B cell (primary cell): ENCODE measurements at regions not wholly inside any gene's neighbourhood (a gene's known extent, or its start where the extent isn't known, plus 50 kb on each side); places are given as distances from the start of the nearest gene placed in this dataset.

Experiments used
- ATAC-seq: fragments of 200-7000 bp; cut with Tn5 transposase; one replicate; pipeline ENCODE4 v1.10.0; 2021; ENCODE audit warnings: low read depth, mild to moderate bottlenecking, moderate number of reproducible peaks, moderate library complexity
- CTCF ChIA-PET: fragments of 350-600 bp; sonication (Branson Sonifier 250); formaldehyde crosslinking; loops from one replicate; lab custom pipeline; 2021; ENCODE audit warnings: antibody characterized with exemption, inconsistent platforms; lab: Charles Lee
- POLR2A ChIA-PET: fragments of 350-600 bp; sonication (Branson Sonifier 250); formaldehyde crosslinking; loops from one replicate; lab custom pipeline; 2021; ENCODE audit warnings: antibody characterized with exemption; lab: Charles Lee
- DNase-seq: peaks from one replicate; pipeline ENCODE4 v3.0.0; 2013
- H2AFZ ChIP-seq: 2 replicates; pipeline ENCODE4 v1.6.1; 2012; ENCODE audit warnings: mild to moderate bottlenecking, low read depth, low read length; ENCODE audit not compliant: insufficient read depth, poor library complexity, severe bottlenecking
- H3K27ac ChIP-seq, 2 donors: 1 replicate in 1 of 2; 2 replicates in 1 of 2; pipeline ENCODE4 v1.5.1; 2012 to 2013; ENCODE audit warnings: low read length in 2 of 2, mild to moderate bottlenecking in 2 of 2, moderate library complexity in 1 of 2
- H3K27me3 ChIP-seq, 4 experiments: fragments of 200-600 bp in 1 of 4; sonication (generic) in 1 of 4; replicated peaks in 1 of 4; 1 replicate in 2 of 4; 2 replicates in 2 of 4; pipeline versions ENCODE4 v1.6.1 to v1.7.0; 2013 to 2016; ENCODE audit warnings: low read length in 3 of 4, mild to moderate bottlenecking in 2 of 4, mixed read lengths in 1 of 4, moderate library complexity in 1 of 4; ENCODE audit not compliant: insufficient read depth in 4 of 4, control insufficient read depth in 3 of 4; ENCODE audit errors: control extremely low read depth in 1 of 4
- H3K36me3 ChIP-seq, 2 experiments: replicated peaks in 1 of 2; 1 replicate in 1 of 2; 2 replicates in 1 of 2; pipeline versions ENCODE4 v1.6.1 to v1.7.1; 2013; ENCODE audit warnings: low read length in 1 of 2; ENCODE audit not compliant: insufficient read depth in 2 of 2, control insufficient read depth in 1 of 2; ENCODE audit errors: control extremely low read depth in 1 of 2, extremely low read depth in 1 of 2
- H3K4me1 ChIP-seq, 2 donors: fragments of 200-600 bp in 1 of 2; sonication (generic) in 1 of 2; 1 replicate in 1 of 2; 2 replicates in 1 of 2; pipeline versions ENCODE4 v1.5.1 to v1.6.1; 2013 to 2017; ENCODE audit warnings: low read length in 2 of 2; ENCODE audit not compliant: control insufficient read depth in 2 of 2, insufficient read depth in 2 of 2
- H3K4me2 ChIP-seq: replicated peaks from 2 replicates; pipeline ENCODE3; 2012; ENCODE audit warnings: mild to moderate bottlenecking, low read depth, low read length; ENCODE audit not compliant: poor library complexity, severe bottlenecking
- H3K4me3 ChIP-seq, 5 experiments: fragments of 200-600 bp in 1 of 5; sonication (generic) in 1 of 5; 1 replicate in 3 of 5; 2 replicates in 2 of 5; pipeline versions ENCODE4 v1.5.1 to v1.7.0; 2011 to 2016; ENCODE audit warnings: low read length in 4 of 5, mild to moderate bottlenecking in 4 of 5, low read depth in 2 of 5, control low read depth in 1 of 5, moderate library complexity in 1 of 5; ENCODE audit not compliant: insufficient read depth in 1 of 5; ENCODE audit errors: control extremely low read depth in 1 of 5, extremely low read depth in 1 of 5
- H3K79me2 ChIP-seq: fragments of 200-600 bp; sonication (generic); one replicate; pipeline ENCODE4 v1.6.0; 2016; ENCODE audit warnings: low read length; ENCODE audit not compliant: control insufficient read depth, insufficient read depth
- H3K9ac ChIP-seq: fragments of 200-600 bp; sonication (generic); 2 replicates; pipeline ENCODE4 v1.6.1; 2017; ENCODE audit warnings: mild to moderate bottlenecking, low read length, moderate library complexity
- H3K9me3 ChIP-seq, 3 donors: one replicate each; pipeline versions ENCODE4 v1.6.1 to v1.7.1; 2013; ENCODE audit warnings: low read length in 2 of 3; ENCODE audit not compliant: control insufficient read depth in 2 of 3, insufficient read depth in 1 of 3; ENCODE audit errors: control extremely low read depth in 1 of 3
- H4K20me1 ChIP-seq: 2 replicates; pipeline ENCODE4 v1.6.0; 2012; ENCODE audit warnings: mild to moderate bottlenecking, low read length; ENCODE audit not compliant: insufficient read depth, control insufficient read depth, poor library complexity, severe bottlenecking
- H3K27ac Mint-ChIP-seq: one replicate; pipeline ENCODE4 v1.8.0; 2021; ENCODE audit warnings: mixed read lengths
- H3K27me3 Mint-ChIP-seq: one replicate; pipeline ENCODE4 v1.8.0; 2021; ENCODE audit warnings: mixed read lengths
- H3K4me1 Mint-ChIP-seq: one replicate; pipeline ENCODE4 v1.8.0; 2021; ENCODE audit warnings: mixed read lengths
- H3K4me3 Mint-ChIP-seq: one replicate; pipeline ENCODE4 v1.8.0; 2021; ENCODE audit warnings: mixed read lengths
- H3K9me3 Mint-ChIP-seq: one replicate; pipeline ENCODE4 v1.8.0; 2022; ENCODE audit warnings: mixed read lengths; ENCODE audit not compliant: insufficient read depth
- CTCF ChIP-seq: fragments of 200-600 bp; IDR thresholded peaks from one replicate; pipeline ENCODE4 v1.8.0; 2022; ENCODE audit warnings: antibody characterized with exemption, mild to moderate bottlenecking
- EZH2 ChIP-seq: IDR thresholded peaks from 2 replicates; pipeline ENCODE4 v1.6.1; 2012; ENCODE audit warnings: borderline replicate concordance, low read depth, mild to moderate bottlenecking, moderate library complexity, low read length; ENCODE audit not compliant: insufficient read depth, poor library complexity, severe bottlenecking
- WGBS: methylation state at CpG from one replicate; pipeline ENCODE4 v1.1.5; 2013; ENCODE audit warnings: missing lambda C conversion rate; ENCODE audit not compliant: insufficient coverage; 5-methylcytosine and 5-hydroxymethylcytosine counted together
- intact Hi-C: fragments of 100-400 bp; cut with micrococcal nuclease; formaldehyde crosslinking; loops from one replicate; pipeline ENCODE4 v1.10.0; 2022

- intact Hi-C loops, result no loop called here
- ChIA-PET POLR2A (no interaction called here), CTCF (no interaction called here)
- no peaks in the 10 kb centered on the region for H3K79me2 ChIP-seq
- Mint-ChIP-seq H3K27me3 (peaks cover 60% of the 10 kb centered on the region), H3K4me3 (no peak overlapping the region), H3K9me3 (no peaks in the 10 kb centered on the region), H3K27ac (no peak overlapping the region), H3K4me1 (peaks cover 12% of the 10 kb centered on the region)
- TF ChIP-seq EZH2, result no peak
- no peak for TF ChIP-seq CTCF
- peaks cover 13 to 15% of the 10 kb centered on the region in 2 donors for H3K4me1 ChIP-seq
- H3K4me2 ChIP-seq, result no peak overlapping the region
- no peak overlapping the region for H3K27ac ChIP-seq
- DNase-seq, result no peak
- H3K9me3 ChIP-seq, result no peaks in the 10 kb centered on the region
- no peaks in the 10 kb centered on the region for H3K36me3 ChIP-seq
- no peak overlapping the region for H3K4me3 ChIP-seq
- no peak for ATAC-seq
- no peaks in the 10 kb centered on the region for H4K20me1 ChIP-seq
- WGBS, result 100% methylated on average over 1 of the region's 1 CpG
- H3K27me3 ChIP-seq, result peaks cover 0 to 46% (median 22%) of the 10 kb centered on the region in 4 experiments
- H3K9ac ChIP-seq, result peak overlapping the region; percentile 9
- H2AFZ ChIP-seq, result no peak overlapping the region
Observed at GRCh38 chr2:8235419-8235818, 446.4 kb upstream of the ID2 start.

GRCh38 chr2:8236391-8236790, 445.5 kb upstream of the ID2 start:
- Histone ChIP-seq H4K20me1 (no peaks in the 10 kb centered on the region), H3K9ac (no peak overlapping the region), H3K4me3 (no peak overlapping the region), H3K4me2 (no peak overlapping the region), H3K9me3 (no peaks in the 10 kb centered on the region), H3K27ac (no peak overlapping the region), H3K27me3 (peaks cover 0 to 54% (median 19%) of the 10 kb centered on the region in 4 experiments), H2AFZ (no peak overlapping the region), H3K36me3 (no peaks in the 10 kb centered on the region), H3K4me1 (peaks cover 13 to 15% of the 10 kb centered on the region in 2 donors), H3K79me2 (no peaks in the 10 kb centered on the region)
- Mint-ChIP-seq H3K27me3 (peaks cover 63% of the 10 kb centered on the region), H3K4me1 (peaks cover 12% of the 10 kb centered on the region), H3K27ac (no peak overlapping the region), H3K9me3 (no peaks in the 10 kb centered on the region), H3K4me3 (no peak overlapping the region)
- ChIA-PET CTCF (interaction anchor here (0.7 kb wide), 1 partner anchor 68 kb away, joined by 3 read pairs; no protein-coding TSS in a partner anchor), POLR2A (no interaction called here)
- ATAC-seq (no peak), DNase-seq (no peak)
- intact Hi-C loops, result no loop called here
- TF ChIP-seq EZH2, result no peak
- no peak for TF ChIP-seq CTCF
- 100% methylated on average over 2 of the region's 2 CpGs for WGBS
